ENCODE measurements at regions not wholly inside any gene's neighbourhood (a gene's known extent, or its start where the extent isn't known, plus 50 kb on each side); places are given as distances from the start of the nearest gene placed in this dataset.
"Not testable (repeated sequence)": the region's sequence is repeated elsewhere in the genome, so short reads cannot be mapped to it uniquely, and the experiment has no call there.

GRCh38 chr11:86749821-86750401 is 50.4 kb upstream of the PRSS23 start:
- DNase-seq: no peak

- DNase-seq: no peak
These were observed 51.0 kb upstream of the PRSS23 start for GRCh38 chr11:86749376-86749775.

GRCh38 chr11:86748296-86748695 is 52.0 kb upstream of the PRSS23 start:
- no peak for DNase-seq

- no peak for DNase-seq
These were observed 52.5 kb upstream of the PRSS23 start for GRCh38 chr11:86747801-86748200.

DNA sequence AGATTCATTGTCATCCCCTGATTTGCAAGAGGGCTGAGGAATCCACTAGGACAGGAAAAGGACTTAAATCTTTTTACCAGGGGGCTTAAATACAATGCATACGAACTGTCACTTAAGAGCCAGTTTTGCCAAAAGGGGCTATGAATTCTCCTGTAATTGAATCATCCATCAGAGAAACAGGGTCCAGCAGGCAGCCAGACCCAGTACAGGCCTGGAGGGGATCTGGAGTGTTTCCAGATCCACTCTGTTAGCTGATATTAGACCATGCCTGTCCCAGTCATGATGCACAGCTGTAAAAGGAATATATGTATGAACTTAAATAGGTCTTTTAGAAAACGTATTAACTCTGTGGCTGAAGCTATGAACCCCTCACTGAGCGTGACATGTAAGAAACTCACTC is 53.8 kb upstream of the PRSS23 start:
- DNase-seq: no peak

DNA sequence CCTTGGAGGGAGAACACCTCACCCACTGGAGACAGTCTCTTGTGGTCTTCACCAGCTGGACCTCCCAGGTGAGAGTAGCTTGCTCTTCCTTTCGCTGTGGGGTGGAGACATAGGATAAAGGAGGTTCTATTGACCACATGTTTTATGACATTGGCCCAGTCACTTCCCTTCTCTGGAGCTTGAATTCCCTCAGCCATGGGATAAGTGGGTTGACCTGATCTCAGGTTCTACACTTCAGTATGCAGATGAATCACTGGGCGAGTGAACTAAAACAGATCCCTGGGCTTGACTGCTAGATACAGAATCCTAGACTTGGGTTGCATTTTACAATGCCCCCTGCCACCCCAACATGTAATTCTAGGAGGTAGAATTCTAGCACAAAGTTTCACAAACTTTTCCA is 54.8 kb upstream of the PRSS23 start:
- no peak for DNase-seq

- peak; percentile 18 for DNase-seq
These were observed 56.9 kb upstream of the PRSS23 start for GRCh38 chr11:86743223-86744118.

DNA sequence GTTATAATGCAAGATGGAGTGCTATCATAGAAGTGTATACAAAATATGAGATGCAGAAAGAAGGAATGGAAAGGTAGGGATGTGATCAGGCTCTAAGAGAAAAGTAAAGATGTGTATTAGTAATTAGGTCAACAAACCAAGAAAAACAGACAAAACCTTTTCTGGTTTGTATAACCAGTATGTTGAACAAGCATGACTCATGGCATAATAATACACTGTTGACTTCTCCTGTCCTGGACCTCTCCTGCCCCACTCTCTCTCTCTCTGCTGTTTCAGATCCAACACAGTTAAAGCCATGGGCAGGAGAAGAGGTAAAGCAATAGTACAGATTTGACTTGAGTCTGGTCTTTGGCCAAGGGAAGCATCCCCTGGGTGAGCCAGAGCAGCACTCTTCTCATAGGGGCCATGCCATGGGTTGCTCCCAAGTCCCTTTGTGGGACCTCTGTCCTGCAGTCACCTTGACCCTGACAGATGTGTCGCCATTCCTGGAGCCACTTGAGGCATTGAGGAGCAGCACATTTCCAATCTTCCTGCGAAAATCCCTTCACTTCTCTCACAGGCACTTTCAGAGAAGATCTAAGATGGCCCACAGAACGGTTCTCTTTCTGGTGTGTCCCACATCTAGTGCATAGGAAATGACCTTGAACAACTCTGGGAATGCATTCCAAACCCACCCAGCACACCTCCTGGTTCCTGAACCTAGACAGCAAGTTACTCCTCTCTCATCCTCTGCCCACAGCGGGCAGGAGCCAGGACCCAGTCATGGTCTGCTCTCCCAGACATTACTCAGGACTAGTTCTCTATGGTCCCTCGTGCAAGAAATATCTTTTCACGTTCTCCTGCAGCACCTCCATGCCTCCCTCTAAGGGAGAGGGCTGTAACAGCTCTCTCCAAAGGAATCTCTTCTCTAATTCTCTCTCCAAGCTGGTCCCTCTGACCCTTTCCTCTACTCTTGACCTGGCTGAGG is 58.2 kb upstream of the PRSS23 start:
- DNase-seq: no peak

GRCh38 chr11:86741484-86741835 is 58.9 kb upstream of the PRSS23 start:
- DNase-seq: no peak

DNA sequence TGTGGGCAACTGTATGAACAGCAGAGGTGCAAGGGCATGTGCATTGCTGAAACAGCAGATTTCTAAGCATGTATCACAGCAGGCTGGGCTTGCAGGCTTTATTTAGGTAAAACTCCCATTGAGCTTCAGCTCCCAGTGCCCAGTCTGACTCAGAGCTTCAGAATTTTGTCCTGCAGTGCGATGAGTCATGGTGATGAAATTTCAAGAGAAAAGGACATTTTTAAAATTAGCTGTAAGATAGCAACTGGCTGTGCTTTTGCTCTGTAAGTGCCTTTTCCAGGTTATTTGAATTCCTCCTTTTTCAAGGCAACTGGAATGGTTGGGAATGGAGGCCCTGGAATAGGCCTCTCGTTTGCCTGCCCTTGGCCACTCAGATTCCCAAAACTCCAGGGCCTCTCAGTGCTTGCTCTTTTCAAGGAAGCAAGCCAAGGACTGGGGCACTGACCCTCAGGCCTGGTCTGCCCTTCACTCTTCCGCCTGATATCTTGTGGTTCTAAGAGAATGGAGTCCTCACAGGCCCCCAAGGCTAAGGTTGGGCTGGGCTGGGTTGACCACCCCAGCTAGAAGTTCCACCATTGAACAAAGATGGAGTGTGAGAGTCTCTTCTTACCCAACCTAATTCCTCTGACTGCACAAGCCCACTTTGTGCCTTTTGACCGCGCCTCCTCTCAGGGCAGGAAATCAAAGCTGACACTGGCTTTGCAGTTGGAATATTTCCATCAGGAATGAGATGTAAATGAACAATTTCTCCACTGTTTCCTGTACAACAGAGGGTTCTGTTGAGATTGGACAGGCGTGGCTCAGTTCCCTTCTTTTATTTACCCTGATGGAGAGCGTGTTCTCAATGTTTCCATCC is 59.5 kb upstream of the PRSS23 start:
- no peak for DNase-seq

- DNase-seq: no peak
These were observed 61.8 kb upstream of the PRSS23 start for GRCh38 chr11:86738568-86738967.

DNA sequence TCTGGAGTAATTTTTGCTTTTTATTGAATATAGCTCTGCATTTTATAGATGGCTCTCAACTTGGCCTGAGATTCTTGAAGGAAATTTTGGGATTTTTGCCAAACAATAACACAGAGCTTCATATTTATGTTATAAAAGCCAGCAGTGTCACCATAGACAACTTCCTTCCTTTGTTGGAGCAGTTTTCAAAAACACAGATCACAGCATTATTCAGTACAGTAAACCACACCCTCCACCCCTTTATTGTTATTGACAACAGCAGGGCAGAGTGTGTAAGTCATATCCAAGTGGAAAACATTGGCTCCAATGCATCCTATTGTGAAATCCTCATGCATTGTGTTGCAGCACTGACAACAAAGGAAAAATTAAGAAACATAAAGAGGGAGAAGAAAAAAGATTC is 62.6 kb upstream of the PRSS23 start:
- no peak for DNase-seq

GRCh38 chr11:86737230-86737629 is 63.1 kb upstream of the PRSS23 start:
- DNase-seq: no peak

DNA sequence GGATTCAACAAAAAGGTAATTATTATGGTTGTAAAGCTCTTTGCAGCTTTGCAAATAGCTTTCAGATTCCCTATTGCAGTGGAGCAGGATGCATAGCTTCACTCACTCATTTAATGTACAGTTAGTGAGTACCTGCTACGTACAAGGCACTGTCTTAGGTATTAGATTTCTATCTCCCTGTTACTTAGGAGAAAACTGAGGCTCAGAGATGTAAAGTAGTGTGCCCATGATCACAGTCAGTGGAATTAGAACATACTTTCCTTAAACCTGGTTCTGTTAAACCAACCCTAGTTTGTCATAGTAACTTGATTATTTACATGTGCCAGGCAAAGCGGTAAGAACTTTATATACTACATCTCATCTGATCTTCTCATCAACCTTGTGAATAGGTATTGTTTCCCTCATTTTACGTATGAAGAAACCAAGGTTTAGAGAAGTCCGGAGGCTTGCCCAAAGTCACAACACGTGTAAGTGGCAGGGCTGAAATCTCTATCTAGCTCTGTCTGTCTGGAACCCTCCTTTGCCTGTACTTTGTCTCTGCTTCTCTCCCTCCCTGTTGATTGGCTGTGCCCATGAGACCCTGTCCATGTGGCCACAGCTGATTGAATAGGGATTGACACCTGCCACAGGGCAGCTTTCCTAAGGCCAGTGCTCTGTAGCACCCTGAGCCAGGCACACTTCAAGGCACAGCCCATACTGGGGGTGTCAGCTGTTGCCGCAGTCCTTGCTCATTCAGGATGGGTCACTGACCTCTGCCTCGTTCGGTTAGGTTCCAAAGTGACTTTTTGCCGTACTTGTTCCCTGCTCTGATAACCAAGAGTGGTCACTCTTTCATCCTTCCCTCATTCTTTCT is 63.8 kb upstream of the PRSS23 start:
- no peak for DNase-seq

GRCh38 chr11:86735451-86736290 is 63.3 kb upstream of the ME3 start:
- DNase-seq: no peak

- DNase-seq: not testable (repeated sequence)
These were observed 60.3 kb upstream of the ME3 start for GRCh38 chr11:86732739-86733138.

GRCh38 chr11:86732286-86732685 is 59.9 kb upstream of the ME3 start:
- not testable (repeated sequence) for DNase-seq

DNA sequence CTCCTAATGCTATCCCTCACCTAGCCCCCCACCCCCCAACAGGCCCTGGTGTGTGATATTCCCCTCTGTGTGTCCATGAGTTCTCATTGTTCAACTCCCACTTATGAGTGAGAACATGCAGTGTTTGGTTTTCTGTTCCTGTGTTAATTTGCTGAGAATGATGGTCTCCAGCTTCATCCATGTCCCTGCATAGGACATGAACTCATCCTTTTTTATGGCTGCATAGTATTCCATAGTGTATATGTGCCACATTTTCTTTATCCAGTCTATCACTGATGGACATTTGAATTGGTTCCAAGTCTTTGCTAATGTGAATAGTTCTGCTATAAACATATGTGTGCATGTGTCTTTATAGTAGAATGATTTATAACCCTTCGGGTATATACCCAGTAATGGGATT is 57.2 kb upstream of the ME3 start:
- not testable (repeated sequence) for DNase-seq

- no peak for DNase-seq
These were observed 56.1 kb upstream of the ME3 start for GRCh38 chr11:86728562-86728961.

- no peak for DNase-seq
These were observed 54.5 kb upstream of the ME3 start for GRCh38 chr11:86726770-86727504.

Measured in stimulated activated CD4-positive, alpha-beta T cell treated with anti-CD3 and anti-CD28 coated beads, Interleukin-12 subunit alpha, Interleukin-12 subunit beta, amount 100 ng/mL, for 4 hours (primary cell).